Inflammatory macrophage treated with lipopolysaccharide for 1 hour (primary cell): ENCODE measurements at regions not wholly inside any gene's neighbourhood (a gene's known extent, or its start where the extent isn't known, plus 50 kb on each side); places are given as distances from the start of the nearest gene placed in this dataset.

Experiments
- DNase-seq, 2 donors: peaks; one replicate each; pipeline ENCODE4 v3.0.0-alpha.2; 2020 to 2022

GRCh38 chr10:35912615-35913569 lies 270.8 kb upstream of the FZD8 start:
- DNase-seq, result no peak

- no peak for DNase-seq
These were observed 269.9 kb upstream of the FZD8 start for GRCh38 chr10:35911954-35912353.

GRCh38 chr10:35911233-35911632 lies 269.1 kb upstream of the FZD8 start:
- no peak for DNase-seq

DNA sequence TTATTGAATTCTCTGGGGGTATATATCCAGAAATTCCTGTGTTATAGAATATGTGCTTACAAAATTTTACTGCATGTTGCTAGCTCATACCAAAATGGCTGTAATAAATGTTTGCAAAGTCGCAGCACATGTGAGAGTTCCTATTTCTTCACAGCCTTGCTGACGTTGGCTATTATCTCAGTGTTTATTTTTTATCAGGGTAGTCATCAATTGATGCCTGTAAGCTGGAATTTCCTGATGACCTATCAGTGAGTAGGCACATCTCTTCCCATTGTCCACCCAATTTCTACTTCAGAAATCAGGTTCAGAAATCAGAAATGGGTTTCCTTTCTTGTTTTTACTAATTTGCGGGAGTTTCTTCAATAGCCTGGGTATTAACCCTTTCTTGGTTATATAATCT lies 268.1 kb upstream of the FZD8 start:
- peak in 1 of 2 donors; percentile 7 for DNase-seq

GRCh38 chr10:35909121-35909720 lies 267.1 kb upstream of the FZD8 start:
- DNase-seq, result no peak

DNA sequence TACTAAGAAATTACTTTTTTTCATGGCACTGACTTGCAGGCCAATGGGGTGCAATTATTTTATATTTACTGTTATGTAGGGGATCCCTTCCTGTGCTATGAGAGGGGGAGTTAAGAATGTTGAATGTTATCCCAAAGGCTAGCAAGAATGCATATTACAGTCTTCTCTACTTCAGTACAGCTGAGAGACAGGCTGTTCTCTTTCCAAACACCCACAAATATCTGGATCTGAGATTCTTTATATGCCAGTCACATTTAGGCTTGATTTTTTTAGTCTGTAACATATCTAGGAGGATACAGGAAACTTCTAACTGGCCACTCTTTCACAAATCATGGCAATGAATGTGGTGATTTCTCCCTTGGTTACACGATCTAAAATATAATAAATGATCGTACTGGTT lies 266.4 kb upstream of the FZD8 start:
- no peak for DNase-seq

GRCh38 chr10:35907548-35907947 lies 265.5 kb upstream of the FZD8 start:
- DNase-seq, result no peak

DNA sequence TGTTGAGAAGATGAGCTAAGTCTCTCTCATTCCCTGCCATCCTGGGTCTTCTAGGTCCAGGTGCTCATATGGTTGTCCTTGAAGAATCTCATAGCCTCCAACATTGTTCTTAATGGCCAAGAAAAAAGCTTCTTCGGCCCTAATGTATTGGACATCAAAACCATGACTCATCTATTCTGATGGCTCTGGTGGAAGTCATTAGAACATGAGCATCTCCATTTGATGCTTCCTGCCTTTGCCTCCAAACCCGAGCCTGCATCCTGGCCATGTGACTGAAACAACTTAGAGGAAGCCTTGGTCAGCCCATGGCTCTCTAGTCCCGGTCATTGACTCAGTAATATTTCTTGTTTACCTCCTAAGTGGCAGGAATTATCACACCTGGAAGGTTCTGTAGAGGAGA lies 264.1 kb upstream of the FZD8 start:
- no peak for DNase-seq

- no peak for DNase-seq
These were observed 260.9 kb upstream of the FZD8 start for GRCh38 chr10:35903021-35903420.

GRCh38 chr10:35898716-35899440 lies 256.8 kb upstream of the FZD8 start:
- no peak for DNase-seq

DNA sequence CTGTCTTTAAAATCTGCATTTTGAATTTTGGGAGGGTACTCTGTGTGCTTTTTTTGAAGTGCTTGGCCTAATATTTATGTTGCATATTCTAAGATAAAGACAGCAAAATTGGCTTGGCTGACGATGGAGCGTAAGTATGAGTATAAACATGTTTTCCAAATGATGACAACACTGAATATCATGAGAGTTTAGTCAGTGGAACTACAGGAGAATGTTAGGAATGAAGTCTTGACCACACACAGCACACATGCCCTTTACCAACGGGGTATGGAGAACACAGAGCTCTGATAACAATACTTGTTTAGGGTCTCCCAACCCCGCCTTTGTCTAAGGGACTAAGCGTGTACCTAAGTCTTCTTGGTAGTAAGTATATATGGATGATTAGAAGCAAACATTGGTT lies 253.9 kb upstream of the FZD8 start:
- no peak for DNase-seq

DNA sequence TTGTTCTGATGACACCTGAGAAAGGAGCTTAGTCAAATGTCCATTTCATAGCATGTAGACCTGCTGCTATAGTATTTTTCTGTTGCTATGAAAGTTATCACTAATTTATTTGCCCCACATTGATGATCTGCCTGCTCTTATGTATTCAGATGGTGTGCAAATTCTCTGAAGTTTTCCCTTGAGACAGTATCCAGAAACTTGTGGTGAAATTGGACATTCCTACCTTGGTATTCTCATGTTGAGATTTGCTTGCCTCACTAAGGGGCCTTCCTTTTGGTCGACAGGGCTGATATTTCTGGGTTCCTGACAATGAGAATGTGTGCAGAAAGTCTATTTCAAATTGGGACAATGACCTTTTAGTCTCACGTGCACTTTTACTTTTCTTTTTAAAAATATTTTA lies 253.2 kb upstream of the FZD8 start:
- no peak for DNase-seq

GRCh38 chr10:35892526-35892925 lies 250.4 kb upstream of the FZD8 start:
- no peak for DNase-seq

DNA sequence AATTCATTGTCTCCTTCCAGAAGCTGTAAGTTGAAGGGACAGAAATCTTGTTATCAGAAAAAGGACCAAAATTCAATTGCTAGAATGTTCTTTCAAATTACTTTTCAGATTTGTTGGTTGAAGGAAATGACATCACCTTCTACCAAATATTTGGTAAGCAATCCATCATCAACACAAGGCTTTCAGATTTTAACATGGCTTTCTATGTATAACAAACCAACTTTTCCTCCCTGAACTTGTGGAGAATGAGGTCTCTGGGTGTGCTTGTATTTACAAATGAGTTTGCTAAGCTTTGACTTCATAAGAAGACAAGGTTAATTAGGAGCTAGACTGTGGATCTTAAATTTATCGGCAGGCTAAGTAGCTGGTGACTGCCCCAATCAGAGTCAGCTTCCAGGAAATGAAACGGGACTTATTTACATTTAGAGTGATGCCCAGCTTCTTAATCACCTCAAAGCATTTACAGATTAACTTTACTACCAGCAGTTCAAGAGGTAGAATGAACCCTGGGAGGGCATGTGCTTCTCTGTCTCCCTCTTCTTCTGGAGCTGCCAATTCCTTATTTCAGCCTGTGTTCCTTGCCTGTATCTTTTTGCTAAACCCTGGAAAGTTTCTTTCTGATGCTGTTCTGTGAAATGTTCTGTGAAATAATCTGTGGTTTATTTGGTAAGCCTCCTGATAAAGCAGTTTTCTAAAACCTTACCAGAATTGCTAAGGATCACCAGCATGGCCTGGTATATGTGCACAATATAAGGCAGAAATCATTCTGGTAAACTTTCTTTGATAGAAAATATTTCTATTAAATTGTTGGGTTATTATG lies 248.8 kb upstream of the FZD8 start:
- no peak for DNase-seq

- no peak for DNase-seq
These were observed 248.0 kb upstream of the FZD8 start for GRCh38 chr10:35889971-35890675.

- no peak for DNase-seq
These were observed 247.1 kb upstream of the FZD8 start for GRCh38 chr10:35889226-35889625.

DNA sequence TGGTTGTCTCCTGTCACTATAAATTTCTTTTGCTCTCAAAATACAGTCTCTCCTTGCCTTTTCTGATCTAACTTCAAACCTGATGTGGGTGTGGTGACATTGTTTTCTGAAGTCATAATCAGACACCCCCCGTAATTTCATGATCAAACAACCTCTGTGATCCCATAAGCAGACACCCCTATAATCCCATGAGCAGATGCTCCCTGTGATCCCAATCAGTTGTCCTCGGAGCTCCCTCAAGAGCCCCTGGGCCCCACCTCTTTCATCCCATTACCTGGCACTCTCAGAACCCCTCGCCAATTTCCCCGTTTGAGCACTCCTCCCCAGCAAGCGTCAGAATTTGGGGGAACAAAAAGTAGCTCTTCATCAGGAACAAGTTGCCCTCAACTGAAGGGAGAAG lies 246.3 kb upstream of the FZD8 start:
- DNase-seq, result no peak

DNA sequence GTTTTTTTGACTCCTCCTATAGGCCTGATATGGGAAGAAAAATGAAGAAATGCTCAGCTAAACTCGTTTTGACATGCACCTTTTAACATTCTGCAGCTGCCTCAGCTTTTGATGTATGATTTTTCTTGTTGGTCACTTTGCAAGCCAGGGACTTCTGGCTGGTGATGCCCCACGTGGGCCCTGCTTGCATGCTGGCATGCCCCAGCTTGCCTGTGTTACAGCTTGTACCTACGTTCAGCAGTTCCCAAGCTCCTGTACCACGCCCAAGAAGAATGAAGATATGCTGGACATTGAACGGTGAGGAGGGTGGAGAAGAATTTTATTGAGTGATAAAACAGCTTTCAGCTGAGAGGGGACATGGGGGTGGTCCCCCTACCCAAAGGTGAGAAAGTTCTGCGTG lies 245.6 kb upstream of the FZD8 start:
- DNase-seq, result no peak

- no peak for DNase-seq
These were observed 243.0 kb upstream of the FZD8 start for GRCh38 chr10:35885076-35885475.

DNA sequence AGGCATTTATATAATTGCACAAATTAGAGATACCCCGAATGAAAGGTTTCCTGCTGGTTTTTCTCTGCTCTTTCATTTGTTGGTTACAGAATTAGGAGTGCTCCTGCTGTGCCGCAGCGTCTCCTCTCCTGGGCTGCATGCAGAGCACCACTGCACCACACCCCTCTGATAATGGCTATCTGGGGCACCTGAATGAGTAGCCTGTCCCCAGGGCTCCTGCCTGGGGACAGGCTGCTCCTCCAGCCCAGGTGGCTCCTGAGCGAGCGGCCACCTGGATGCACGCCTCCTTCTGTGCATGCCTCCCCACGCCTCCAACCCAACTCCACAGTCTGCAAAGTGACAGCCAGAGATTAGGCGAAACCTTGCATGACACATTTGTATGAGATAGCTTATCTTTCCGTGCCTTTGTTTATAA lies 242.6 kb upstream of the FZD8 start:
- DNase-seq, result no peak

GRCh38 chr10:35882422-35883150 lies 240.5 kb upstream of the FZD8 start:
- DNase-seq, result no peak

DNA sequence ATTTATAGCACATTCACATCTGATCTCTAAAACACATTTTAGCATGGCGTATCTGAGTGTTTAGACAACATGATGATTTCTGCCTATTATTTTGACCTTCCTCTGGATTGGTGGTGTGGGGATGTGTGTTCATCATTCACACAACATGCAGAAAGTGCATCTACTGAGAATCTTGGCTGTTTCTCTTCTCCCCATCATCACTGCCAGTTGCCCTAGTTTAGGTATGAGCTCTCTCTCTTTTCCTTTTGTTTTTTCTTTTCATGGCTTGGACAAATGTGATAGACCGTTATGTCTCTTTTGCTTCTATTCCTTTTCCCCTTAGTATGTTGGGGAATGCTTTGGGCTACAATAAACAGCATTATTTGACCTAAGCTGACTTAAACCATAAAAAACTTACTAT lies 239.2 kb upstream of the FZD8 start:
- no peak for DNase-seq
